OCI-LY7 (cell line): ENCODE measurements at regions not wholly inside any gene's neighbourhood (a gene's known extent, or its start where the extent isn't known, plus 50 kb on each side); places are given as distances from the start of the nearest gene placed in this dataset.
"Not testable (repeated sequence)": the region's sequence is repeated elsewhere in the genome, so short reads cannot be mapped to it uniquely, and the experiment has no call there.

Source experiments
- BruUV-seq: library from RNA; stranded (reverse); fragments of 400-500 nt; replicated peaks from 2 replicates; lab custom pipeline; 2021; lab: Mats Ljungman, UMichigan
- CTCF ChIA-PET: fragments of 300-600 bp; sonication (Branson Sonifier 250); formaldehyde crosslinking; loops from one replicate; lab custom pipeline; 2022; ENCODE audit warnings: antibody characterized with exemption; ENCODE audit not compliant: unreplicated experiment; lab: Charles Lee
- POLR2A ChIA-PET: fragments of 300-600 bp; sonication (Branson Sonifier 250); formaldehyde crosslinking; loops from one replicate; lab custom pipeline; 2022; ENCODE audit warnings: antibody characterized with exemption; lab: Charles Lee
- DNase-seq: peaks from one replicate; pipeline ENCODE4 v3.0.0-alpha.2; 2015; ENCODE audit warnings: low spot score
- H2AFZ ChIP-seq: fragments of 200-600 bp; sonication (generic), shearing (Covaris generic); 2 replicates; pipeline ENCODE4 v1.6.1; 2014; ENCODE audit warnings: mild to moderate bottlenecking, antibody characterized with exemption, low read length, moderate library complexity
- H3K27ac ChIP-seq: fragments of 200-600 bp; sonication (generic); 2 replicates; pipeline ENCODE4 v1.5.1; 2014; ENCODE audit warnings: mixed run types, low read depth, mild to moderate bottlenecking, moderate library complexity, low read length, inconsistent platforms; ENCODE audit not compliant: poor library complexity, severe bottlenecking
- H3K36me3 ChIP-seq: fragments of 200-600 bp; sonication (generic); 2 replicates; pipeline ENCODE4 v1.6.1; 2014; ENCODE audit warnings: mild to moderate bottlenecking, antibody characterized with exemption, low read length, moderate library complexity, mixed read lengths; ENCODE audit not compliant: insufficient read depth
- H3K4me1 ChIP-seq: fragments of 200-600 bp; sonication (generic); 2 replicates; pipeline ENCODE4 v1.5.1; 2014; ENCODE audit warnings: mild to moderate bottlenecking, low read length; ENCODE audit not compliant: insufficient read depth, poor library complexity, severe bottlenecking
- H3K4me2 ChIP-seq: fragments of 200-600 bp; sonication (generic); 2 replicates; pipeline ENCODE4 v1.6.1; 2014; ENCODE audit warnings: mild to moderate bottlenecking, low read length
- H3K4me3 ChIP-seq: fragments of 200-600 bp; sonication (generic); 2 replicates; pipeline ENCODE4 v1.5.1; 2014; ENCODE audit warnings: mild to moderate bottlenecking, low read depth, low read length; ENCODE audit not compliant: poor library complexity, severe bottlenecking
- H3K79me2 ChIP-seq: fragments of 200-600 bp; sonication (generic); 2 replicates; pipeline ENCODE4 v1.6.1; 2016; ENCODE audit warnings: low read depth, mild to moderate bottlenecking, low read length, moderate library complexity, mixed read lengths; ENCODE audit not compliant: insufficient read depth
- H3K9me2 ChIP-seq: fragments of 200-600 bp; sonication (generic); 2 replicates; pipeline ENCODE4 v1.6.1; 2016; ENCODE audit warnings: mild to moderate bottlenecking, low read length, mixed read lengths; ENCODE audit not compliant: insufficient read depth
- H3K9me3 ChIP-seq: fragments of 200-600 bp; sonication (generic); 2 replicates; pipeline ENCODE4 v1.6.1; 2014; ENCODE audit warnings: mild to moderate bottlenecking, mixed run types, low read length, mixed read lengths
- H4K20me1 ChIP-seq: fragments of 200-600 bp; sonication (generic); 2 replicates; pipeline ENCODE4 v1.6.1; 2014; ENCODE audit warnings: mild to moderate bottlenecking, antibody characterized with exemption, low read length, moderate library complexity, mixed read lengths; ENCODE audit not compliant: insufficient read depth
- EZH2phosphoT487 ChIP-seq: fragments of 200-600 bp; sonication (generic); IDR thresholded peaks from 2 replicates; pipeline ENCODE4 v1.6.1; 2018; ENCODE audit warnings: low read depth, borderline replicate concordance, mild to moderate bottlenecking, mixed run types, antibody characterized with exemption, low read length, moderate library complexity, mixed read lengths
- intact Hi-C: fragments of 100-400 bp; cut with micrococcal nuclease; formaldehyde crosslinking; loops from one replicate; pipeline ENCODE4 v1.10.0; 2022; ENCODE audit not compliant: unreplicated experiment
- TF ChIP-seq, protein P1 (sequence below): fragments of 200-600 bp; sonication (generic); conservative IDR thresholded peaks from 2 replicates; pipeline ENCODE4 v1.5.1; 2014; ENCODE audit warnings: mild to moderate bottlenecking, antibody characterized with exemption, low read length, moderate library complexity, mixed read lengths

GRCh38 chr12:131436922-131437705 lies 273.8 kb upstream of the SFSWAP start:
- POLR2A ChIA-PET: interaction anchor here (0.6 kb wide), 1 partner anchor 101 kb away, joined by 4 read pairs; no protein-coding TSS in a partner anchor
- Histone ChIP-seq H3K36me3 (no peaks in the 10 kb centered on the region), H3K4me3 (no peak overlapping the region), H3K79me2 (no peaks in the 10 kb centered on the region), H3K4me1 (peaks cover 7% of the 10 kb centered on the region), H3K9me3 (no peaks in the 10 kb centered on the region), H3K4me2 (no peak overlapping the region), H3K9me2 (no peaks in the 10 kb centered on the region), H4K20me1 (no peaks in the 10 kb centered on the region), H3K27ac (no peak overlapping the region), H2AFZ (no peak overlapping the region)
- CTCF ChIA-PET: no interaction called here
- TF ChIP-seq EZH2phosphoT487: no peak
- TF ChIP-seq, protein P1, sequence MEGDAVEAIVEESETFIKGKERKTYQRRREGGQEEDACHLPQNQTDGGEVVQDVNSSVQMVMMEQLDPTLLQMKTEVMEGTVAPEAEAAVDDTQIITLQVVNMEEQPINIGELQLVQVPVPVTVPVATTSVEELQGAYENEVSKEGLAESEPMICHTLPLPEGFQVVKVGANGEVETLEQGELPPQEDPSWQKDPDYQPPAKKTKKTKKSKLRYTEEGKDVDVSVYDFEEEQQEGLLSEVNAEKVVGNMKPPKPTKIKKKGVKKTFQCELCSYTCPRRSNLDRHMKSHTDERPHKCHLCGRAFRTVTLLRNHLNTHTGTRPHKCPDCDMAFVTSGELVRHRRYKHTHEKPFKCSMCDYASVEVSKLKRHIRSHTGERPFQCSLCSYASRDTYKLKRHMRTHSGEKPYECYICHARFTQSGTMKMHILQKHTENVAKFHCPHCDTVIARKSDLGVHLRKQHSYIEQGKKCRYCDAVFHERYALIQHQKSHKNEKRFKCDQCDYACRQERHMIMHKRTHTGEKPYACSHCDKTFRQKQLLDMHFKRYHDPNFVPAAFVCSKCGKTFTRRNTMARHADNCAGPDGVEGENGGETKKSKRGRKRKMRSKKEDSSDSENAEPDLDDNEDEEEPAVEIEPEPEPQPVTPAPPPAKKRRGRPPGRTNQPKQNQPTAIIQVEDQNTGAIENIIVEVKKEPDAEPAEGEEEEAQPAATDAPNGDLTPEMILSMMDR: no peak
- no peak for DNase-seq
- no TSS peak for BruUV-seq
- intact Hi-C loops: no loop called here

DNA sequence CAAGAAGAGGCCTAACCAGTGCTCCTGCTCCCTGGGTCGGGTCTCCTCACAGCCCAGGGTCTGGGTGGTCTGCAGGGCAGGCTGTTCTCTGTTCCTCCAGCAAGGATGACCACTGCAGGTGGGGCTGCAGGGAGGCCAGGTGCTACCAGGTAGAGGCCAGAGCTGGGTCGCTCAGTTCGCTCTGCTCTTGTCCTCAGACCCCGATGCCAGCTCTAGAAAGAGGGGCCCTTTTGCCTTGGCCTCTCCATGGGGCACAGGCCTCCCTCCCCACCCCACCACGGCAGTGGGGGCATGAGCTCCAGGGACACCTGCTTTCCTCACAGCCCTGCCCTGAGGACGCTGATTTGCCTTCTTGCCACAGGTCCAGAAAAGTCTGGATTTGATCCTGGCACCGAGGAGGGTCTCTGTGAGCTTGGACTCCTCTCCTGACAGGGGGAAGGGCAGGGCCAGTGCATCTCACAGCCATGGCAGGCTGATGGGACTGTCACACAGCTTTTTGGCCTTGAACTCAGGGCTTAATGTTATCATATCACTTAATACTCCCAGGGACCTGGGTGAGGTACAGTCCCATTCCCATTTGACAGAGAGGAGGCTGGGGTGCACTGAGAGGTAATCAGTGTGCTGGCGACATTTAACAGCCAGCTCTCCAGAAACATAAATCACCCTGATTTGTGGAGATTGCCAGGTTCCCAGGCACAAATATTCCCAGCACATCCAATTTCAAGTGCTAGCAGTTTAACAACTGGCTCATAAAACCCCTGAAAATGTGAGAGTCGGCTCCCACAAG lies 273.0 kb upstream of the SFSWAP start:
- H2AFZ ChIP-seq: no peak overlapping the region
- no peak overlapping the region for H3K4me3 ChIP-seq
- POLR2A ChIA-PET: interaction anchor here (0.6 kb wide), 1 partner anchor 101 kb away, joined by 4 read pairs; no protein-coding TSS in a partner anchor
- no peak for TF ChIP-seq EZH2phosphoT487
- TF ChIP-seq, protein P1: no peak
- H3K4me2 ChIP-seq: no peak overlapping the region
- no peak for DNase-seq
- no peaks in the 10 kb centered on the region for H3K4me1 ChIP-seq
- no peaks in the 10 kb centered on the region for H3K79me2 ChIP-seq
- H3K27ac ChIP-seq: no peak overlapping the region
- no peaks in the 10 kb centered on the region for H3K9me2 ChIP-seq
- no TSS peak for BruUV-seq
- H3K9me3 ChIP-seq: no peaks in the 10 kb centered on the region
- CTCF ChIA-PET: no interaction called here
- no peaks in the 10 kb centered on the region for H4K20me1 ChIP-seq
- H3K36me3 ChIP-seq: no peaks in the 10 kb centered on the region
- intact Hi-C loops: no loop called here

DNA sequence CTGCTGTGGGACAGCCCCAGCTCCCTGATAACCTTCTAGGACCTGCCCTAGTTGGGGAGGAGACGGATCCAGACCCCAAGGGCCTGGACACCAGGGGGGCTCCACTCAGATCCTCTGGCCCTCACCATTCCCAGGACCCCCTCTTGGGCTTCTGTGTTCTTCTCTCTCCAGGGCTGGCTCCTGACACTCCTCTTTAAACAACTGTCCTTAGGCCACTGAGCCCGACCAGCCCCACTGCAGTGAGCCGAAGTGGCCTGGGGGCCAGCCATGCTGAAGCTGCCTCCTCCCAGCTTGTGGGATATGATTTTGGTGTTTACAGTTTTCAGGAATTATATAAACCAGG lies 272.4 kb upstream of the SFSWAP start:
- H3K9me2 ChIP-seq, H3K36me3 ChIP-seq, BruUV-seq, H2AFZ ChIP-seq, CTCF ChIA-PET, H3K4me1 ChIP-seq, POLR2A ChIA-PET, intact Hi-C loops, H3K4me2 ChIP-seq, H3K4me3 ChIP-seq, H4K20me1 ChIP-seq, DNase-seq, H3K9me3 ChIP-seq, H3K27ac ChIP-seq, H3K79me2 ChIP-seq: not testable (repeated sequence)
